HCT116 (cell line): ENCODE measurements at regions not wholly inside any gene's neighbourhood (a gene's known extent, or its start where the extent isn't known, plus 50 kb on each side); places are given as distances from the start of the nearest gene placed in this dataset.

ENCODE experiments used
- ATAC-seq: fragments of 200-7000 bp; cut with Tn5 transposase; 2 replicates; pipeline ENCODE4 v1.9.1; 2020; ENCODE audit warnings: mild to moderate bottlenecking, moderate library complexity
- BruUV-seq: library from RNA; stranded (reverse); fragments of 400-500 nt; replicated peaks from 2 replicates; lab custom pipeline; 2021; lab: Mats Ljungman, UMichigan
- CTCF ChIA-PET: fragments of 300-600 bp; sonication (Branson Sonifier 250); formaldehyde crosslinking; loops from one replicate; lab custom pipeline; 2021; ENCODE audit warnings: antibody characterized with exemption; lab: Charles Lee
- POLR2A ChIA-PET: fragments of 300-600, 350-600 bp; sonication (Branson Sonifier 250); formaldehyde crosslinking; loops from one replicate; lab custom pipeline; 2021; ENCODE audit warnings: antibody characterized with exemption; lab: Charles Lee
- RAD21 ChIA-PET, 2 experiments: fragments of 300-600 bp; sonication (Branson Sonifier 250); formaldehyde crosslinking; loops; one replicate each; lab custom pipeline; 2023; ENCODE audit warnings: low total read pairs in 2 of 2; ENCODE audit not compliant: uncharacterized antibody in 2 of 2, unreplicated experiment in 2 of 2, low non-redundant PET in 1 of 2; lab: Charles Lee
- DNase-seq: peaks from one replicate; pipeline ENCODE4 v3.0.0-alpha.2; 2010; ENCODE audit warnings: low read depth, low spot score
- H2AFZ ChIP-seq: fragments of 200-600 bp; shearing (Covaris generic), sonication (generic); 2 replicates; pipeline ENCODE4 v1.6.1; 2017; ENCODE audit warnings: low read depth, mixed run types, mixed read lengths, antibody characterized with exemption, low read length; ENCODE audit not compliant: poor library complexity, severe bottlenecking
- H3K27ac ChIP-seq: 2 replicates; pipeline ENCODE4 v1.5.1; 2012; ENCODE audit warnings: low read depth, low read length
- H3K27me3 ChIP-seq: fragments of 200-600 bp; sonication (generic); 2 replicates; pipeline ENCODE4 v1.6.1; 2016; ENCODE audit warnings: mixed run types, low read length, mixed read lengths; ENCODE audit not compliant: insufficient read depth
- H3K36me3 ChIP-seq, 2 experiments: fragments of 200-500 bp in 1 of 2; fragments of 200-600 bp in 1 of 2; sonication (Bioruptor generic) in 1 of 2; sonication (generic) in 1 of 2; 2 replicates each; pipeline versions ENCODE4 v1.5.1 to v1.6.1; 2014 to 2016; ENCODE audit warnings: low read length in 2 of 2, inconsistent platforms in 1 of 2, mixed read lengths in 1 of 2, mixed run types in 1 of 2; ENCODE audit not compliant: insufficient read depth in 2 of 2, control insufficient read depth in 1 of 2
- H3K4me1 ChIP-seq, 2 experiments: fragments of 200-600 bp in 1 of 2; sonication (generic) in 1 of 2; 2 replicates each; pipeline versions ENCODE4 v1.5.1 to v1.6.1; 2012 to 2017; ENCODE audit warnings: low read length in 2 of 2, inconsistent platforms in 1 of 2, mild to moderate bottlenecking in 1 of 2, mixed read lengths in 1 of 2, mixed run types in 1 of 2, moderate library complexity in 1 of 2; ENCODE audit not compliant: insufficient read depth in 2 of 2, control insufficient read depth in 1 of 2
- H3K4me2 ChIP-seq: fragments of 200-600 bp; sonication (generic); 2 replicates; pipeline ENCODE4 v1.6.1; 2017; ENCODE audit warnings: mixed run types, low read length, mixed read lengths
- H3K4me3 ChIP-seq, 2 experiments: fragments of 200-600 bp in 1 of 2; sonication (generic) in 1 of 2; replicated peaks in 1 of 2; 2 replicates each; pipeline ENCODE4 v1.5.1; 2011 to 2016; ENCODE audit warnings: low read length in 2 of 2, control low read depth in 1 of 2, low read depth in 1 of 2, mild to moderate bottlenecking in 1 of 2, mixed read lengths in 1 of 2, mixed run types in 1 of 2
- H3K79me2 ChIP-seq: fragments of 200-600 bp; sonication (generic); 2 replicates; pipeline ENCODE4 v1.6.1; 2017; ENCODE audit warnings: mild to moderate bottlenecking, mixed run types, low read length, moderate library complexity, mixed read lengths; ENCODE audit not compliant: insufficient read depth
- H3K9ac ChIP-seq: fragments of 200-600 bp; sonication (generic); 2 replicates; pipeline ENCODE4 v1.6.1; 2016; ENCODE audit warnings: low read length, mixed read lengths
- H3K9me2 ChIP-seq: fragments of 200-600 bp; sonication (generic), shearing (Covaris generic); 2 replicates; pipeline ENCODE4 v1.6.1; 2017; ENCODE audit warnings: mixed run types, mild to moderate bottlenecking, moderate library complexity; ENCODE audit not compliant: insufficient read depth
- H3K9me3 ChIP-seq, 2 experiments: fragments of 200-500 bp in 1 of 2; fragments of 200-600 bp in 1 of 2; sonication (Bioruptor generic) in 1 of 2; sonication (generic) in 1 of 2; 2 replicates each; pipeline ENCODE4 v1.6.1; 2014 to 2017; ENCODE audit warnings: low read length in 2 of 2, mixed read lengths in 2 of 2, inconsistent platforms in 1 of 2, low read depth in 1 of 2, mild to moderate bottlenecking in 1 of 2, mixed run types in 1 of 2, moderate library complexity in 1 of 2; ENCODE audit not compliant: control insufficient read depth in 1 of 2, insufficient read depth in 1 of 2
- H4K20me1 ChIP-seq: fragments of 200-600 bp; sonication (generic), shearing (Covaris generic); 2 replicates; pipeline ENCODE4 v1.6.1; 2017; ENCODE audit warnings: mixed run types, mild to moderate bottlenecking, moderate library complexity; ENCODE audit not compliant: insufficient read depth
- CBX3 ChIP-seq: IDR thresholded peaks from 2 replicates; pipeline ENCODE4 v1.6.1; 2012; ENCODE audit warnings: low read depth
- CEBPB ChIP-seq: IDR thresholded peaks from 2 replicates; pipeline ENCODE4 v1.6.1; 2012; ENCODE audit warnings: low read depth
- EGR1 ChIP-seq: IDR thresholded peaks from 2 replicates; pipeline ENCODE4 v1.6.1; 2012; ENCODE audit warnings: low read depth
- ELF1 ChIP-seq: IDR thresholded peaks from 2 replicates; pipeline ENCODE4 v1.6.1; 2012; ENCODE audit warnings: low read depth, borderline replicate concordance
- EZH2phosphoT487 ChIP-seq: fragments of 200-600 bp; IDR thresholded peaks from 2 replicates; pipeline ENCODE4 v1.6.1; 2018; ENCODE audit warnings: antibody characterized with exemption, borderline replicate concordance
- JUND ChIP-seq: IDR thresholded peaks from 2 replicates; pipeline ENCODE4 v1.6.1; 2012
- POLR2A ChIP-seq: IDR thresholded peaks from 2 replicates; pipeline ENCODE4 v1.7.0; 2011; ENCODE audit warnings: borderline replicate concordance; ENCODE audit not compliant: insufficient read depth, insufficient read length; ENCODE audit errors: extremely low read depth
- POLR2AphosphoS5 ChIP-seq: IDR thresholded peaks from 2 replicates; pipeline ENCODE4 v1.6.1; 2011; ENCODE audit warnings: mild to moderate bottlenecking, low read depth, low read length, moderate library complexity
- SP1 ChIP-seq: IDR thresholded peaks from 2 replicates; pipeline ENCODE4 v1.6.1; 2012; ENCODE audit warnings: low read depth
- TCF7L2 ChIP-seq: IDR thresholded peaks from 2 replicates; pipeline ENCODE4 v1.7.0; 2011; ENCODE audit warnings: borderline replicate concordance, inconsistent platforms; ENCODE audit not compliant: insufficient read depth, insufficient read length; ENCODE audit errors: extremely low read depth
- YY1 ChIP-seq: IDR thresholded peaks from 2 replicates; pipeline ENCODE4 v1.6.1; 2011; ENCODE audit warnings: low read length, low read depth, moderate library complexity, mild to moderate bottlenecking; ENCODE audit not compliant: insufficient replicate concordance; ENCODE audit errors: extremely low read depth
- ZFX ChIP-seq: fragments of 450-650 bp; IDR thresholded peaks from 2 replicates; pipeline ENCODE4 v1.6.1; 2017
- ZNF274 ChIP-seq: fragments of 200-500 bp; sonication (Bioruptor generic); IDR thresholded peaks from 2 replicates; pipeline ENCODE4 v1.6.1; 2014; ENCODE audit warnings: mild to moderate bottlenecking, low read depth, low read length, inconsistent platforms
- intact Hi-C: fragments of 100-400 bp; cut with micrococcal nuclease; formaldehyde crosslinking; loops from 2 replicates; pipeline ENCODE4 v1.10.0; 2022
- TF ChIP-seq, protein P1 (sequence below), 3 experiments: fragments of 200-600 bp in 1 of 3; sonication (generic) in 1 of 3; IDR thresholded peaks in 2 of 3; conservative IDR thresholded peaks in 1 of 3; 2 replicates each; pipeline ENCODE4 v1.5.1; 2012 to 2017; ENCODE audit warnings: low read depth in 2 of 3, low read length in 2 of 3, antibody characterized with exemption in 1 of 3, borderline replicate concordance in 1 of 3, control low read depth in 1 of 3, mild to moderate bottlenecking in 1 of 3, mixed read lengths in 1 of 3, mixed run types in 1 of 3, moderate library complexity in 1 of 3; ENCODE audit not compliant: insufficient read depth in 1 of 3
- TF ChIP-seq, protein P2 (sequence below): IDR thresholded peaks from 2 replicates; pipeline ENCODE4 v1.6.1; 2012
- TF ChIP-seq, protein P3 (sequence below): IDR thresholded peaks from 2 replicates; pipeline ENCODE4 v1.6.1; 2012; ENCODE audit warnings: low read depth
- TF ChIP-seq, protein P4 (sequence below): IDR thresholded peaks from 2 replicates; pipeline ENCODE4 v1.6.1; 2012

DNA sequence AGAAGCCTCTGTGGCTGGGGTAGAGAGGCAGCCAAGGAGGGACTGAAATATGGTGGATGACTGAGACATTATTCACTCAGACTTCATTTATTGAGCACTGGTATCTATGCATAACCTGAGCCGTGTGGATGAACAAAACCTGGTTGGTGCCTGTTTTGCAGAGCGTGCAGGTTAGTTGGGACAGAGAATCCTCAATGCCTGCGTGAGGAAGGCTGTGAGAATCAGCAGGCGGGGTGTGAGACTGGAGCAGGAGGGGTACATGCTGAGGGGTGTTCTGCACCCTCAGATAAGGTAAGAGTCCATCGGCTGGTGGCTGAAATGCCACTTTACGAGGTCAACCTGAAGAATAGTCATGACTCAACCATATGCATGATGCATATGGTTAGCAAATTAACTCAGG is 271.6 kb downstream of the MED10 start (continued):
- TF ChIP-seq, protein P1, sequence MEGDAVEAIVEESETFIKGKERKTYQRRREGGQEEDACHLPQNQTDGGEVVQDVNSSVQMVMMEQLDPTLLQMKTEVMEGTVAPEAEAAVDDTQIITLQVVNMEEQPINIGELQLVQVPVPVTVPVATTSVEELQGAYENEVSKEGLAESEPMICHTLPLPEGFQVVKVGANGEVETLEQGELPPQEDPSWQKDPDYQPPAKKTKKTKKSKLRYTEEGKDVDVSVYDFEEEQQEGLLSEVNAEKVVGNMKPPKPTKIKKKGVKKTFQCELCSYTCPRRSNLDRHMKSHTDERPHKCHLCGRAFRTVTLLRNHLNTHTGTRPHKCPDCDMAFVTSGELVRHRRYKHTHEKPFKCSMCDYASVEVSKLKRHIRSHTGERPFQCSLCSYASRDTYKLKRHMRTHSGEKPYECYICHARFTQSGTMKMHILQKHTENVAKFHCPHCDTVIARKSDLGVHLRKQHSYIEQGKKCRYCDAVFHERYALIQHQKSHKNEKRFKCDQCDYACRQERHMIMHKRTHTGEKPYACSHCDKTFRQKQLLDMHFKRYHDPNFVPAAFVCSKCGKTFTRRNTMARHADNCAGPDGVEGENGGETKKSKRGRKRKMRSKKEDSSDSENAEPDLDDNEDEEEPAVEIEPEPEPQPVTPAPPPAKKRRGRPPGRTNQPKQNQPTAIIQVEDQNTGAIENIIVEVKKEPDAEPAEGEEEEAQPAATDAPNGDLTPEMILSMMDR (IDR thresholded peaks at IDR 0.05 in 2 of 3, conservative IDR thresholded peaks at IDR 0.05 in 1 of 3; ENCODE audit: borderline replicate concordance in 1 of 3, insufficient read depth in 1 of 3, low read depth in 2 of 3, low read length in 2 of 3) = no peak
- TF ChIP-seq TCF7L2 = no peak
- TF ChIP-seq EZH2phosphoT487 = no peak
- no peak for TF ChIP-seq ZNF274
- TF ChIP-seq CEBPB = no peak
- no peak for TF ChIP-seq POLR2A
- TF ChIP-seq, all 23 proteins: peak for 0

DNA sequence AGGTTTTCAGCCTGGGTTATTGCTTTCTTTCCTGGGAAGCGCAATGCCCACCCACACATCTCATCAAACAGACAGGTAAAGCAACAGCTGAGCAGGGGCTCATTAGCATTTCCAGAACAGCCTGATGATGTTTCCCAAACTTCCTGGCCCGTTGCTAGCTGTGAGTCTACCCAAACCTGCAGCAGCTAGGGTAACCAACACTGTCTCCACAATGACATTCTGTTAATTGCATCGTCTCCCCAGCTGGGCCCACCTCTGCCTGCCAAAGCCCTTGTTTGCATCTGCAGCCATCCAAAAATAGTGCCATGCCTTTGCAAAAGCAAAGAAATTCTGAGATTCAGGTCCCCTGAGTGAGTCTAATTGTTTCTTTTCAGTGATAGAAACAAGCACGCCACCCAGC is 273.0 kb downstream of the MED10 start:
- Histone ChIP-seq H2AFZ (no peak overlapping the region), H3K9me3 (no peaks in the 10 kb centered on the region), H3K4me1 (no peaks in the 10 kb centered on the region), H3K4me3 (no peak overlapping the region), H3K27ac (no peak overlapping the region), H3K36me3 (no peaks in the 10 kb centered on the region), H4K20me1 (no peaks in the 10 kb centered on the region), H3K79me2 (no peaks in the 10 kb centered on the region), H3K4me2 (no peak overlapping the region), H3K9me2 (no peaks in the 10 kb centered on the region), H3K9ac (no peak overlapping the region), H3K27me3 (no peaks in the 10 kb centered on the region)
- RAD21 ChIA-PET = no interaction called here
- intact Hi-C loops = no loop called here
- no peak for TF ChIP-seq POLR2AphosphoS5
- no peak for TF ChIP-seq ELF1
- no peak for TF ChIP-seq CBX3
- TF ChIP-seq, protein P2, sequence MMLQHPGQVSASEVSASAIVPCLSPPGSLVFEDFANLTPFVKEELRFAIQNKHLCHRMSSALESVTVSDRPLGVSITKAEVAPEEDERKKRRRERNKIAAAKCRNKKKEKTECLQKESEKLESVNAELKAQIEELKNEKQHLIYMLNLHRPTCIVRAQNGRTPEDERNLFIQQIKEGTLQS = no peak
- no peak for TF ChIP-seq JUND
- TF ChIP-seq, protein P3, sequence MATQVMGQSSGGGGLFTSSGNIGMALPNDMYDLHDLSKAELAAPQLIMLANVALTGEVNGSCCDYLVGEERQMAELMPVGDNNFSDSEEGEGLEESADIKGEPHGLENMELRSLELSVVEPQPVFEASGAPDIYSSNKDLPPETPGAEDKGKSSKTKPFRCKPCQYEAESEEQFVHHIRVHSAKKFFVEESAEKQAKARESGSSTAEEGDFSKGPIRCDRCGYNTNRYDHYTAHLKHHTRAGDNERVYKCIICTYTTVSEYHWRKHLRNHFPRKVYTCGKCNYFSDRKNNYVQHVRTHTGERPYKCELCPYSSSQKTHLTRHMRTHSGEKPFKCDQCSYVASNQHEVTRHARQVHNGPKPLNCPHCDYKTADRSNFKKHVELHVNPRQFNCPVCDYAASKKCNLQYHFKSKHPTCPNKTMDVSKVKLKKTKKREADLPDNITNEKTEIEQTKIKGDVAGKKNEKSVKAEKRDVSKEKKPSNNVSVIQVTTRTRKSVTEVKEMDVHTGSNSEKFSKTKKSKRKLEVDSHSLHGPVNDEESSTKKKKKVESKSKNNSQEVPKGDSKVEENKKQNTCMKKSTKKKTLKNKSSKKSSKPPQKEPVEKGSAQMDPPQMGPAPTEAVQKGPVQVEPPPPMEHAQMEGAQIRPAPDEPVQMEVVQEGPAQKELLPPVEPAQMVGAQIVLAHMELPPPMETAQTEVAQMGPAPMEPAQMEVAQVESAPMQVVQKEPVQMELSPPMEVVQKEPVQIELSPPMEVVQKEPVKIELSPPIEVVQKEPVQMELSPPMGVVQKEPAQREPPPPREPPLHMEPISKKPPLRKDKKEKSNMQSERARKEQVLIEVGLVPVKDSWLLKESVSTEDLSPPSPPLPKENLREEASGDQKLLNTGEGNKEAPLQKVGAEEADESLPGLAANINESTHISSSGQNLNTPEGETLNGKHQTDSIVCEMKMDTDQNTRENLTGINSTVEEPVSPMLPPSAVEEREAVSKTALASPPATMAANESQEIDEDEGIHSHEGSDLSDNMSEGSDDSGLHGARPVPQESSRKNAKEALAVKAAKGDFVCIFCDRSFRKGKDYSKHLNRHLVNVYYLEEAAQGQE = no peak
- TF ChIP-seq EGR1 = no peak
- TF ChIP-seq YY1 = no peak
- TF ChIP-seq, protein P4, sequence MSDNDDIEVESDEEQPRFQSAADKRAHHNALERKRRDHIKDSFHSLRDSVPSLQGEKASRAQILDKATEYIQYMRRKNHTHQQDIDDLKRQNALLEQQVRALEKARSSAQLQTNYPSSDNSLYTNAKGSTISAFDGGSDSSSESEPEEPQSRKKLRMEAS = no peak
- no peak for TF ChIP-seq SP1
- TF ChIP-seq, protein P1 (IDR thresholded peaks at IDR 0.05 in 2 of 3, conservative IDR thresholded peaks at IDR 0.05 in 1 of 3; ENCODE audit: borderline replicate concordance in 1 of 3, insufficient read depth in 1 of 3, low read depth in 2 of 3, low read length in 2 of 3) = no peak
- TF ChIP-seq EZH2phosphoT487 = no peak
- TF ChIP-seq ZFX = no peak
- no peak for ATAC-seq
- CTCF ChIA-PET = no interaction called here
- POLR2A ChIA-PET = no interaction called here
- DNase-seq = no peak
- BruUV-seq = no TSS peak
